AG10803 (cell line): ENCODE measurements at regions not wholly inside any gene's neighbourhood (a gene's known extent, or its start where the extent isn't known, plus 50 kb on each side); places are given as distances from the start of the nearest gene placed in this dataset.

ENCODE experiments used
- DNase-seq: peaks from one replicate; pipeline ENCODE4 v3.0.0; 2010; ENCODE audit warnings: low read depth
- H3K4me3 ChIP-seq: 2 replicates; pipeline ENCODE4 v1.5.1; 2011; ENCODE audit warnings: mild to moderate bottlenecking, low read length, control low read depth
- TF ChIP-seq, protein P1 (sequence below): conservative IDR thresholded peaks from 2 replicates; pipeline ENCODE4 v1.5.1; 2011; ENCODE audit warnings: mild to moderate bottlenecking, low read length, control low read depth, inconsistent platforms

DNA sequence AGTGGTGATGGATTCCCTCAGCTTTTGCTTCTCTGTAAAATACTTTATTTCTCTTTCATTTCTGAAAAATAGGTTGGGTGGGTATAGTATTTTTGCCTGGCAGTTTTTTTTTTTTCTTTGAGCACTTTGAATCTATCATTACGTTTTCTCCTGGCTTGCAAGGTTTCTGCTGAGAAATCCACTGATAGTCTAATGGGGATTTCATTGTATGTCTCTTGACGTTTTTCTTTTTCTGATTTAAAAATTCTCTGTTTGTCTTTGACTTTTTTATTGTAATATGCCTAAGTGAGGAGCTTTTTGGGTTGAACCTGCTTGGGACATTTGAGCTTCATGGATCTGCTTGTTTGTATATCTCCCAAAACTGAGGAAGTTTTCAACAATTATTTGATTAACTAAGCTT, 606.0 kb downstream of the KCNH5 start:
- no peak for DNase-seq
- H3K4me3 ChIP-seq: no peak overlapping the region
- TF ChIP-seq, protein P1, sequence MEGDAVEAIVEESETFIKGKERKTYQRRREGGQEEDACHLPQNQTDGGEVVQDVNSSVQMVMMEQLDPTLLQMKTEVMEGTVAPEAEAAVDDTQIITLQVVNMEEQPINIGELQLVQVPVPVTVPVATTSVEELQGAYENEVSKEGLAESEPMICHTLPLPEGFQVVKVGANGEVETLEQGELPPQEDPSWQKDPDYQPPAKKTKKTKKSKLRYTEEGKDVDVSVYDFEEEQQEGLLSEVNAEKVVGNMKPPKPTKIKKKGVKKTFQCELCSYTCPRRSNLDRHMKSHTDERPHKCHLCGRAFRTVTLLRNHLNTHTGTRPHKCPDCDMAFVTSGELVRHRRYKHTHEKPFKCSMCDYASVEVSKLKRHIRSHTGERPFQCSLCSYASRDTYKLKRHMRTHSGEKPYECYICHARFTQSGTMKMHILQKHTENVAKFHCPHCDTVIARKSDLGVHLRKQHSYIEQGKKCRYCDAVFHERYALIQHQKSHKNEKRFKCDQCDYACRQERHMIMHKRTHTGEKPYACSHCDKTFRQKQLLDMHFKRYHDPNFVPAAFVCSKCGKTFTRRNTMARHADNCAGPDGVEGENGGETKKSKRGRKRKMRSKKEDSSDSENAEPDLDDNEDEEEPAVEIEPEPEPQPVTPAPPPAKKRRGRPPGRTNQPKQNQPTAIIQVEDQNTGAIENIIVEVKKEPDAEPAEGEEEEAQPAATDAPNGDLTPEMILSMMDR: no peak

DNA sequence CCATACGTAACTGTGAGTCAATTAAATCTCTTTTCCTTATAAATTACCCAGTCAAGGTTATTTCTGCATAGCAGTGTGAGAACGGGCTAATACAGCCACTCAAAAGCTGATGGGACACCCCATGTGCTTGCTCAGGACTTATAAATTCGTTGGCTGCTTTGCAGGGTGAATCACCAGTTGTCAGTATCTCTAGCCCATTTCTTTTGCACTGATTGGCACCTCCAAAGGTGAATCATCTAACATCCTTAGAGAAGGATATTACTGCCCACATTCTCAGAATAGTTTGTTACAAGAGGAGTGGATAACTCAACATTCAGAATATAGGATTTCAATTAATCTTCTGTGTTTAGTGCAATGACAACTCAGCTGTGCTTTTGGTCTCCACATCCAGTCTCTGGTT, 601.5 kb downstream of the KCNH5 start:
- TF ChIP-seq, protein P1: no peak
- peak; percentile 34 for DNase-seq
- H3K4me3 ChIP-seq: no peak overlapping the region

DNA sequence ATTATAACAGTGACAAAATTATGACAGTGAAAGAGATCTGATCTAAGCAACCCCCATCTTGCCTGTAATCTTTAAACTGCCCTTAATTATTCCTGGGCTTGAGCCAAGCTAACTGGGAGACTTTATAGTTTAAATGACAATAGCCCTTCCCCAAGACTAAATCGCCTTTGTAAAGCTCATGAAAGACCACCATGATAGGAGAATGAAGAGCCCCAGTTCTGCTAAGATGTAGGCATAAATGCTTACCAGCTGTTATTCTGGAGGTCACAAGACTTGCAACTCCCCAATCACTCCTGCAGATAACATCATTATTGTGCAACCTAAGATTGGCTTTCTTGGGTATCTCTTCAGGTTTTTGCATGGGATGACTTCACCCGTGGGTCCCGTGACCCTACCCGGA, 599.7 kb downstream of the KCNH5 start:
- TF ChIP-seq, protein P1: no peak
- H3K4me3 ChIP-seq: no peak overlapping the region
- no peak for DNase-seq

DNA sequence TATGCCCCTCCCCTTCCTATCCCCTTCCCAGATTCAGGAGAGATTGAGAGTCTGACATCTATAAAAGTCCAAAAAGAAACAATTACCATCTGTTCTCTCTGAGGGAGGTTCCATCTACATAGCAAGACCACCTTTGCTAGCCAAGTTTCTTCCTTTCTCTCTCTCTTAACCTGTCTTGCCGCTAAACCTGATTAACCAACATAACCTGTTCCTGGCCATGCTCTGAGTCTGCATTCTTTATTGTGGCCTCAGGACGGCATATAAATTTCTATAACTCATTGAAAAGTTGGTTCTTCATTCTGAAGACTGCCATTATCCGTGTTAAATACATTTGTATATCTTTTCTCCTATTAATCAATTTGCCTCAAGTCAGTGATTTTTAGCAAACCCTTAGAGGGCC, 594.0 kb downstream of the KCNH5 start:
- H3K4me3 ChIP-seq: no peak overlapping the region
- TF ChIP-seq, protein P1: no peak
- no peak for DNase-seq

DNA sequence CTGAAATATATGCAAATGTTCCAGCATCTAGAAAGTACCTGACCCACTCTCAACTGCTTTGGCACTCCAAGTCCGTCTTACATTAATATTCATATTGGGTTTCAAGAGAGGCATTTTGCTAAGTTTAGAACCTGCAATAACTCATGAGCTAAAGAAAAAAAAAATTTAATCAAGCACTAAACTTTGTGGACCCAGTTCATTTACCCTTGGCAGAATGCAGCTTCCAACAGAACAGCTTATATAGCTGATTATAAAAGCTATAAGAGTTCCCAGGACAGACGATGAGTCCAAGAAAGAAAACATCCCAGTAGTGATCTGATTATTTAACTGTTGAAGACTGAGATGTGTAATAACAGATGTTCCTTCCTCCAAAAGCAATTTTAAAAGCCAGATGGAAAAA, 592.0 kb downstream of the KCNH5 start:
- DNase-seq: no peak
- no peak overlapping the region for H3K4me3 ChIP-seq
- TF ChIP-seq, protein P1: no peak

DNA sequence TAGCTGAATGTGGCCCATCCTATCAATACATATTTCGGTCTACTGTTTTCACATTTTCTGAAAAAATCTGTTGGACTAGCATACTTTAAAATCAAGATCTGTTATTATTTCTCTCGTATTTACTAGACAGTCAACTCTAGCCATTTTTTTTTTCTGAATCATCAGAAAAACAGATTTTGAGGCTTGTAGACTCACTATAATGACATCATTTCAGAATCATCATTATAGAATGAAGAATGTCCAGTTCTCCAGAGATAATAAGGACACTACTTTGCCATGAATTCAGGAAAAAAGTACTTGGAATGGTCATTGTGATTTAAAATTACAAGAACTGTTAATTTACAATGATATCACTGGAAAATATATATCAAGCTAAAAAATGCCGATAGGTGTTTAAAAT, 589.8 kb downstream of the KCNH5 start:
- TF ChIP-seq, protein P1: no peak
- no peak overlapping the region for H3K4me3 ChIP-seq

DNA sequence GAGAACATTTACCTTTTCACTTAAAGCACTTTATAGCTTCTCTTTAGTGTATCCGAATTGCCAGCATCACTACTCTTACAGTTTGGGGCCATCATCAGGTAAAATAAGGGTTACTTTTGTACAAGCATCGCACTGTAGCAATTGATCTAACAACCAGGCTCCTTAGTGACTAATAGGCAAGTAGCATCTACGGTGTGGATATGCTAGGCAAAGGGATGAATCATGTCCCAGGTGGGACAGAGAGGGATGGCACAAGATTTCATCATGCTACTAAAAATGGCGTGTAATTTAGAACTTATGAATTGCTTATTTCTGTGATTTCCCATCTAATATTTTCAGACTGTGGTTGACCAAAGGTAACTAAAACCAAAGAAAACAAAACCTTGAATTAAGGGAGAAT, 582.3 kb downstream of the KCNH5 start:
- DNase-seq: no peak
- TF ChIP-seq, protein P1: no peak
- no peak overlapping the region for H3K4me3 ChIP-seq

More for the DNA sequence above, 589.8 kb downstream of the KCNH5 start:
- no peak for DNase-seq
